Thyroid gland (tissue), 4 donors: ENCODE measurements at regions not wholly inside any gene's neighbourhood (a gene's known extent, or its start where the extent isn't known, plus 50 kb on each side); places are given as distances from the start of the nearest gene placed in this dataset.

Experiments
- DNase-seq, 2 donors: peaks; one replicate each; pipeline ENCODE4 v3.0.0-alpha.2; 2019
- H3K27ac ChIP-seq, 3 donors: fragments of 200-600 bp; sonication (generic); 1 replicate in 2 of 3; 2 replicates in 1 of 3; pipeline ENCODE4 v1.5.1; 2016 to 2019; ENCODE audit warnings: mild to moderate bottlenecking in 1 of 3, moderate library complexity in 1 of 3
- H3K27me3 ChIP-seq: fragments of 200-600 bp; sonication (generic); one replicate; pipeline ENCODE4 v1.5.1; 2019
- H3K36me3 ChIP-seq, 2 donors: fragments of 200-600 bp; sonication (generic); one replicate each; pipeline ENCODE4 v1.5.1; 2016 to 2019
- H3K4me1 ChIP-seq, 2 donors: fragments of 200-600 bp; sonication (generic); one replicate each; pipeline ENCODE4 v1.5.1; 2017 to 2019
- H3K4me3 ChIP-seq, 3 donors: fragments of 200-600 bp; sonication (generic); replicated peaks in 1 of 3; 1 replicate in 2 of 3; 2 replicates in 1 of 3; pipeline ENCODE4 v1.5.1; 2016; ENCODE audit warnings: mild to moderate bottlenecking in 1 of 3
- H3K9me3 ChIP-seq: fragments of 200-600 bp; sonication (generic); one replicate; pipeline ENCODE4 v1.5.1; 2017
- POLR2A ChIP-seq, 2 donors: fragments of 450-650 bp; IDR thresholded peaks; one replicate each; pipeline ENCODE4 v1.6.1; 2017; ENCODE audit warnings: antibody characterized with exemption in 2 of 2, mild to moderate bottlenecking in 2 of 2, moderate library complexity in 1 of 2
- WGBS, 2 donors: methylation state at CpG; one replicate each; pipeline ENCODE4 v1.1.5; 2017; 5-methylcytosine and 5-hydroxymethylcytosine counted together
- intact Hi-C: fragments of 100-400 bp; cut with DNase I; formaldehyde crosslinking; loops from one replicate; pipeline ENCODE4 v1.15.1; 2023
- TF ChIP-seq, protein P1 (sequence below), 6 experiments: fragments of 200-600 bp in 3 of 6; fragments of 450-650 bp in 3 of 6; sonication (generic) in 3 of 6; IDR thresholded peaks; one replicate each; pipeline ENCODE4 v1.5.1; 2016 to 2019; ENCODE audit warnings: antibody characterized with exemption in 6 of 6, mild to moderate bottlenecking in 2 of 6, inconsistent platforms in 1 of 6, moderate library complexity in 1 of 6

DNA sequence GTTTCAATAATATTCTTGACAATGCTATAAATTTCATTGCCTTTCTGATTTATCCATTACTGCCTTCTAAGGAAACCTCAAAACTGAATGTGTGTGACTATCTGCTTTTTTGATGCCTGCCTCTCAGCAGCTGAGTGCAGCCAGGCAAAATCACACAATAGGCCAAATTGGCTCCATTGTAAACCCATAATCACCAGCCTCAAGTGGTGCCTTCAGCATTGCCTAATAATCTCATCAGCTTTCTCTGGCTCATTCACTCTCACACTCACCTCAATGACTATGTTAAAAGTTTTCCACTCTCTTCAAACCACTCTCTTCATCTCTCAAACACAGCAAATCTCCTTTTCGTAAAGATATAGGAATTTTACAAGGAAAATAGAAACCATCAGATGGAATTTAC is 182.5 kb upstream of the COL1A2 start:
- TF ChIP-seq, protein P1, sequence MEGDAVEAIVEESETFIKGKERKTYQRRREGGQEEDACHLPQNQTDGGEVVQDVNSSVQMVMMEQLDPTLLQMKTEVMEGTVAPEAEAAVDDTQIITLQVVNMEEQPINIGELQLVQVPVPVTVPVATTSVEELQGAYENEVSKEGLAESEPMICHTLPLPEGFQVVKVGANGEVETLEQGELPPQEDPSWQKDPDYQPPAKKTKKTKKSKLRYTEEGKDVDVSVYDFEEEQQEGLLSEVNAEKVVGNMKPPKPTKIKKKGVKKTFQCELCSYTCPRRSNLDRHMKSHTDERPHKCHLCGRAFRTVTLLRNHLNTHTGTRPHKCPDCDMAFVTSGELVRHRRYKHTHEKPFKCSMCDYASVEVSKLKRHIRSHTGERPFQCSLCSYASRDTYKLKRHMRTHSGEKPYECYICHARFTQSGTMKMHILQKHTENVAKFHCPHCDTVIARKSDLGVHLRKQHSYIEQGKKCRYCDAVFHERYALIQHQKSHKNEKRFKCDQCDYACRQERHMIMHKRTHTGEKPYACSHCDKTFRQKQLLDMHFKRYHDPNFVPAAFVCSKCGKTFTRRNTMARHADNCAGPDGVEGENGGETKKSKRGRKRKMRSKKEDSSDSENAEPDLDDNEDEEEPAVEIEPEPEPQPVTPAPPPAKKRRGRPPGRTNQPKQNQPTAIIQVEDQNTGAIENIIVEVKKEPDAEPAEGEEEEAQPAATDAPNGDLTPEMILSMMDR (IDR thresholded peaks at IDR 0.05): no peak
- TF ChIP-seq POLR2A (IDR thresholded peaks at IDR 0.05): no peak
- intact Hi-C loops: no loop called here
- DNase-seq: no peak
- H3K4me1 ChIP-seq: no peaks in the 10 kb centered on the region
- H3K4me3 ChIP-seq: no peak overlapping the region
- no peaks in the 10 kb centered on the region for H3K27me3 ChIP-seq
- no peaks in the 10 kb centered on the region for H3K36me3 ChIP-seq
- H3K27ac ChIP-seq: no peak overlapping the region
- H3K9me3 ChIP-seq: no peaks in the 10 kb centered on the region
- 83 to 96% methylated on average over 1 of the region's 1 CpG for WGBS, 2 donors

DNA sequence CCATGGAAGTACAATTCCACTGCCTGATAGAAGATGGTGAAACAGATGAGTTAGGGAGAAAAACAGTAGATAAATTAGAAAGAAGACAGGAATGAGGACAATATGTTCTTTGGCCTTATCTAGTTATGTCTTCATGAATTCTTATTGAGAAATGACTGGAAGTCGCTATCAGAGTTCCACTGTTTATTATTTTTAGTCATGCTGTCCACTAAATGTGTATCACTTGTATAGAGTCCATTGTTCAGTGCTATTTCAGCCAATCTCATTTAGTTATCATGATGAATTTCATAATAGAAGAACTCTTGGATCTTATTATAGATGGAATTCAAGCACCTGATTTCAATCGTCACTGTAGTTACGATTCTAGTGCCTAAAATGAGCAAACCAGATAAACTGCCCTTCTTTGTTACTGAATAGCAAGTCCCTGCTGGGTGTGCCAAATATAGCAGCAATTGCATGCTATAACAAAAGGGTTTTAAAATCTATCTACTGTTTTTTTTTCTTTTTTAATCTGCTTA is 177.7 kb upstream of the COL1A2 start:
- H3K9me3 ChIP-seq: no peaks in the 10 kb centered on the region
- intact Hi-C loops: no loop called here
- H3K4me1 ChIP-seq: no peaks in the 10 kb centered on the region
- TF ChIP-seq, protein P1 (IDR thresholded peaks at IDR 0.05): no peak
- TF ChIP-seq POLR2A (IDR thresholded peaks at IDR 0.05): no peak
- DNase-seq: no peak
- no peak overlapping the region for H3K27ac ChIP-seq
- no peaks in the 10 kb centered on the region for H3K36me3 ChIP-seq
- WGBS, 2 donors: 83 to 94% methylated on average over 3 of the region's 3 CpGs
- H3K27me3 ChIP-seq: no peaks in the 10 kb centered on the region
- H3K4me3 ChIP-seq: no peak overlapping the region

DNA sequence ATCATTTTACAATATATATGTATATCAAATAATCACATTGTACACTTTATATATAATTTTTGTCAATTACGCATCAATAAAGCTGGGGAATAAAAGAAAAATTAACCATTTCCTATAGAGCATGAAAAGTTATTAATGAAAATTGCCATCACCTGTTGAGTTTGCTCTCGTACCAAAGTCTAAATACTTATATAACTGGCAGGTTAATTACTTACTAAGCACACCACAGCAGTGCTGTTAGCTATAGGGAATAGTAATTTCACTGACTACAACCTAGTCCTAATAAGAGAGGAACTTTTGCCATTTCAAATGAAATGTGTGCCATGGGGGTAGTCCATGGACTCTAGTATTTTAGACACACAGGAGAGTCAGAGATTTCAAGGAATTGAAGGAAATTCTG is 176.9 kb upstream of the COL1A2 start:
- Histone ChIP-seq H3K36me3 (no peaks in the 10 kb centered on the region), H3K27me3 (no peaks in the 10 kb centered on the region), H3K27ac (no peak overlapping the region), H3K9me3 (no peaks in the 10 kb centered on the region), H3K4me1 (no peaks in the 10 kb centered on the region), H3K4me3 (no peak overlapping the region)
- no peak for TF ChIP-seq POLR2A (IDR thresholded peaks at IDR 0.05)
- TF ChIP-seq, protein P1 (IDR thresholded peaks at IDR 0.05): no peak
- no peak for DNase-seq
- 86 to 90% methylated on average over 2 of the region's 2 CpGs for WGBS, 2 donors
- intact Hi-C loops: no loop called here

DNA sequence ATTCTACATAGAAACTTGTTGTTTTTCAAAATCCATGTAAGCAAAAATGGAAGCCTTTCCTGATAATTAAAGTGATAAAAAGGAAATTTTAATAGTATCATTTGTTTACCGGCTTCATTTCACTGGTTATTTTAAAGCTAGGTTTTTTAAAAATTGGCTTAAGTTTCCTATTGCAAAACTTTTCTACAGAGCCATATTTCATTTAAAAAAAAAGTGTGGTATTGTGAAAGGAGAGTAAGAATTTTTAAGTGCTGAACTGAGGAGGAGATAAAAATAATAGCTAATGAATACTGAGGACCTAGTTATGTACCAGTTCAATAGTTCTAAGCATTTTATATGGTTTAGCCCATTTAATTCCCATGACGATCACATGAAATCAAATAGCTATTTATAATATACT is 172.2 kb upstream of the COL1A2 start:
- Histone ChIP-seq H3K4me1 (no peaks in the 10 kb centered on the region), H3K9me3 (no peaks in the 10 kb centered on the region), H3K36me3 (no peaks in the 10 kb centered on the region), H3K27me3 (no peaks in the 10 kb centered on the region), H3K27ac (no peak overlapping the region), H3K4me3 (no peak overlapping the region)
- 89 to 91% methylated on average over 2 of the region's 2 CpGs for WGBS, 2 donors
- no peak for TF ChIP-seq POLR2A (IDR thresholded peaks at IDR 0.05)
- TF ChIP-seq, protein P1 (IDR thresholded peaks at IDR 0.05): no peak
- DNase-seq: no peak
- intact Hi-C loops: no loop called here

DNA sequence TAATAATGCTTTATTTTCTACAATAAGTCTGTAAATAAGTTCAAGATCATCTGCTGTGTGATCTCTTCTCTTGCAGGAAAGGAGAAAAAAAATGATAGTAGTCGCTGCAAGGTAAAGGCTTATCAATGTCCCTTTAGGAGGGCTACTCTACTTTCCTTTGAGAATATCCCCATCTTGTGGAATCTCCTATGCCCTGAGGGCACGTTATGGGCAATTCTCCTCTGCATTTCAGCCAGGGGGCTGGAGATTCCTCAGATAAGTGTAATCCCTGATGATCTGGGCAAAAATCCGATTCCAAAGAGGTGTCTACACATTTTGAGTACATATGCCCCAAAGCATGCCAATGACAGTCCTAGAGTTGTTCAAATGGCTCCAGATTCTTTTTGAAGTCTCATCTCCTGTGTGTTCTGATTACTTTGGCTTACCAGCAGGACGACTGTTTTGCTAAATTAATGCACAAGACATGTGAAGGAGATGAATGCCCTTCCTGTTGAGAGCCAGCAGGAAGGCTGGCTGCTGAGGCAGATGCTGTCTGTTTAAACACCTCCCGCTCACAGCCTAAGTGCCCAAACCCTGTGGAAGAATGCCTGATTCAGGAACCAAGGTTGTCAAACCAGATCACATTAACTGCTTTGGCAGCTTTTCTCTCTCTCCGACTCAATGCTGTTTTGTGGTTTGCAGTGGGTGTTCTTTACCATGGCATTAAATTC is 171.2 kb upstream of the COL1A2 start:
- Histone ChIP-seq H3K36me3 (no peaks in the 10 kb centered on the region), H3K27me3 (no peaks in the 10 kb centered on the region), H3K9me3 (no peaks in the 10 kb centered on the region), H3K4me3 (no peak overlapping the region), H3K4me1 (no peaks in the 10 kb centered on the region), H3K27ac (no peak overlapping the region)
- TF ChIP-seq POLR2A (IDR thresholded peaks at IDR 0.05): no peak
- TF ChIP-seq, protein P1 (IDR thresholded peaks at IDR 0.05): no peak
- peak in 1 of 2 donors; percentile 2 for DNase-seq
- WGBS, 2 donors: 27 to 32% methylated on average over 6 of the region's 6 CpGs
- intact Hi-C loops: no loop called here
